NOMO-1 treated with DMSO at 0.1 percent for 48 hours (cell line): ENCODE measurements at regions not wholly inside any gene's neighbourhood (a gene's known extent, or its start where the extent isn't known, plus 50 kb on each side); places are given as distances from the start of the nearest gene placed in this dataset.

ENCODE experiments used
- DNase-seq: peaks from one replicate; lab custom pipeline; 2025; ENCODE audit not compliant: unreplicated experiment; lab: John Stamatoyannopoulos, UW

GRCh38 chr5:113792806-113793205 is 279.3 kb downstream of the YTHDC2 start:
- no peak for DNase-seq

- no peak for DNase-seq
Observed at GRCh38 chr5:113794981-113795380, 281.5 kb downstream of the YTHDC2 start.

GRCh38 chr5:113800686-113801085 is 287.2 kb downstream of the YTHDC2 start:
- no peak for DNase-seq

- DNase-seq = no peak
Observed at GRCh38 chr5:113804264-113804663, 290.8 kb downstream of the YTHDC2 start.

GRCh38 chr5:113804943-113805342 is 291.4 kb downstream of the YTHDC2 start:
- no peak for DNase-seq

GRCh38 chr5:113806250-113806649 is 292.8 kb downstream of the YTHDC2 start:
- no peak for DNase-seq

- DNase-seq = no peak
Observed at GRCh38 chr5:113806904-113807303, 293.4 kb downstream of the YTHDC2 start.

GRCh38 chr5:113807427-113807991 is 294.0 kb downstream of the YTHDC2 start:
- no peak for DNase-seq

GRCh38 chr5:113808956-113809355 is 295.5 kb downstream of the YTHDC2 start:
- no peak for DNase-seq

GRCh38 chr5:113809626-113810025 is 296.1 kb downstream of the YTHDC2 start:
- no peak for DNase-seq

GRCh38 chr5:113813466-113813865 is 300.0 kb downstream of the YTHDC2 start:
- no peak for DNase-seq

- no peak for DNase-seq
Observed at GRCh38 chr5:113817683-113818082, 304.2 kb downstream of the YTHDC2 start.

- no peak for DNase-seq
Observed at GRCh38 chr5:113823696-113824095, 310.2 kb downstream of the YTHDC2 start.

GRCh38 chr5:113824307-113824706 is 310.8 kb downstream of the YTHDC2 start:
- no peak for DNase-seq

GRCh38 chr5:113825176-113825575 is 311.7 kb downstream of the YTHDC2 start:
- DNase-seq = no peak

GRCh38 chr5:113846941-113847340 is 333.4 kb downstream of the YTHDC2 start:
- no peak for DNase-seq

- DNase-seq = no peak
Observed at GRCh38 chr5:113864437-113864836, 350.9 kb downstream of the YTHDC2 start.

GRCh38 chr5:113866763-113867162 is 353.3 kb downstream of the YTHDC2 start:
- no peak for DNase-seq

- no peak for DNase-seq
Observed at GRCh38 chr5:113869611-113870010, 356.1 kb downstream of the YTHDC2 start.

GRCh38 chr5:113871972-113872371 is 358.5 kb downstream of the YTHDC2 start:
- DNase-seq = no peak

- DNase-seq = no peak
Observed at GRCh38 chr5:113875096-113875495, 361.6 kb downstream of the YTHDC2 start.

- DNase-seq = no peak
Observed at GRCh38 chr5:113891491-113891890, 378.0 kb downstream of the YTHDC2 start.

- DNase-seq = no peak
Observed at GRCh38 chr5:113896789-113897188, 383.3 kb downstream of the YTHDC2 start.

GRCh38 chr5:113897748-113898147 is 384.3 kb downstream of the YTHDC2 start:
- no peak for DNase-seq
